HG03432 (cell line): ENCODE measurements at regions not wholly inside any gene's neighbourhood (a gene's known extent, or its start where the extent isn't known, plus 50 kb on each side); places are given as distances from the start of the nearest gene placed in this dataset.
A peak's percentile ranks its signal among the peaks of the same experiment; 100 is the strongest.

Source experiments
- ATAC-seq: cut with Tn5 transposase; IDR thresholded peaks from one replicate; pipeline ENCODE4 v1.9.1; 2021; ENCODE audit warnings: mild to moderate bottlenecking, moderate library complexity; ENCODE audit not compliant: unreplicated experiment

DNA sequence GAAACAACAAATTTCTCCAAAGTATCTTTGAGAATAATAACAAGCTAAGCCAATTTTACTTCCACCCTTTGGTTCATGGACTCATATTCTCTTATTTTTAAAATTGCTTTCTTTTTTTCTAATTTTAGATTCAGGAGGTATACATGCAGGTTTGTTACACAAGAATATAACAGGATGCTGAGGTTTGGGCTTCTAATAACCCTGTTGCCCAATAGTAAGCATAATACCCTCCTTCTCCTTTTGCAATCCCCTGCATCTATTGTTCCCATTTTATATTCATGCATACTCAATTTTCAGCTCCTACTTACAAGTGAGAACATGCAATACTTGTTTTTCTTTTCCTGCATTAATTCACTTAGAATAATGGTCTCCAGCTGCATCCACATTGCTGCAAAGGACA lies 202.3 kb upstream of the FSTL5 start:
- no peak for ATAC-seq

- ATAC-seq: no peak
Observed at GRCh38 chr4:162364651-162365050, 200.9 kb upstream of the FSTL5 start.

DNA sequence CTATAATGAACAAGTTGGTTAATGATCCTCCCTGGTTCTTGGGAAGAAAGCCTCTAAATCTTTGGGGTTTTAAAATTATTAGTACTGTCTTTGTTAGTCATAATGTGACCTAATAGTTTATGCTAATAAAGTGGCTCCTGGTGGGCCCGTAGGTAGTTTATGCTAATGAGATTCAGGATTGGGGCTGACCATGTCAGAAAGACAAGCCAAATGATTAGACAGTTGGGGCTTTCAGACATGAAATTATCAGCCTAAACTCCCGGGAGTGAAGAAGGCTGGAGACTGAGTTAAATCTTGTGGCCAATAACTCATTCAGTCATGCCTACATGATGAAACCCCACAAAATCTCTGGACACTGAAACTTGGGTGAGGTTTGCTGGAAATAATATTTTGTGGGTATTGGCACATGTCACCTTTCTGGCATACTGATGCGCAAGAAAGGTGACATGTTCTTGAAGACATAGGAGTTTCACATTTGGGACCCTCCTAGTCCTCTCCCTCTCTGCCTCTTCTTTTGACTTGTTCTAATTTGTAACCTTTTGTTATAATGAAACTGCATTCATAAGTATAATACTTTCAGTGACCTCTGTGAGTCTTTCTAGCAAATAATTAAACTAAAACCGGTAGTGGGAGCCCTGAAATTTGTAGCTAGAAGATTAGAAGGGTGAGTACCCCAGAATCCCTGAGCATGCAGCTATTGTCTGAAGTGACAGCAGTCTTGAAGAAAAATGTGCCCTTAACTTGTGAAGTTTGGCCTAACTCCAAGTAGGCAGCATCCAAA lies 196.8 kb upstream of the FSTL5 start:
- ATAC-seq: peak; percentile 65

- no peak for ATAC-seq
Observed at GRCh38 chr4:162356181-162356580, 192.4 kb upstream of the FSTL5 start.

DNA sequence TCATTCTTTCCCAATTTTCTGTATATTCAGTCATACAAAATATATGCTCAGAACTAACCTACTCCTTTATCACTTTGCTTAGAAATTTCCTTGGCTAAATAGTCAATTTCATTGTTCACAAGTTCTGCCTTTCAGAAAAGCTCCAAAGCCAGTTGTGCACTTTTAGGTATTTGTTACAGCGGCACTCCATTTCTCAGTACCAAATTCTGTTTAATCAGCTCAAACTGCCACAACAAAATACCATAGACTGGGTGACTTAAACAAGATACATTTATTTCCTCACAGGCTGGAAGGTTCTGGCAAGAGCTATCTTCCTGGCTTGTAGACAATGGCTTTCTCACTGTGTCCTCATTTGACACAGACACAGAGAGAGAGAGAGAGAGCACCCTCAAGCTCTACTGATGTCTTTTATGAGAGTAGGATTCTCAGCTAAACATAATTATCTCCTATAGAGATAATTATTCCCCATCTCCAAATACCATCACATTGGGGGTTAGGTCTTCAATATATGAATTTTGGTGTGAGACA lies 188.8 kb upstream of the FSTL5 start:
- no peak for ATAC-seq

DNA sequence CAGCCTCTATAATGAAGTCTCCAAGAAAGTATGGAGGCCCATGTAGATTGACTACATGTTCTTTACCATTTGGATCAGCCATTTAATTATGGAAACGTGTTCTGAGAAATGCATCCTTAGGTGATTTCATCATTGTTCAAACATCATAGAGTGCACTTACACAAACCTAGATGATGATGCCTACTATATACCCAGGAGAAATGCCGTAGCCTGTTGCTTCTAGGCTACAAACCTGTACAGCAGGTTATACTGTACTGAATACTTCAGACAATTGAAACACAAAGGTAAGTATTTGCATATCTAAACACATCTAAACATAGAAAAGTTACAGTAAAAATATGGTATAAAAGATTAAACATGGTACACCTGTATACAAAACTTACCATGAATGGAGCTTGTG lies 186.5 kb upstream of the FSTL5 start:
- ATAC-seq: no peak

GRCh38 chr4:162349395-162349794 lies 185.6 kb upstream of the FSTL5 start:
- ATAC-seq: no peak

- ATAC-seq: peak; percentile 31
Observed at GRCh38 chr4:162347842-162348213, 184.0 kb upstream of the FSTL5 start.

DNA sequence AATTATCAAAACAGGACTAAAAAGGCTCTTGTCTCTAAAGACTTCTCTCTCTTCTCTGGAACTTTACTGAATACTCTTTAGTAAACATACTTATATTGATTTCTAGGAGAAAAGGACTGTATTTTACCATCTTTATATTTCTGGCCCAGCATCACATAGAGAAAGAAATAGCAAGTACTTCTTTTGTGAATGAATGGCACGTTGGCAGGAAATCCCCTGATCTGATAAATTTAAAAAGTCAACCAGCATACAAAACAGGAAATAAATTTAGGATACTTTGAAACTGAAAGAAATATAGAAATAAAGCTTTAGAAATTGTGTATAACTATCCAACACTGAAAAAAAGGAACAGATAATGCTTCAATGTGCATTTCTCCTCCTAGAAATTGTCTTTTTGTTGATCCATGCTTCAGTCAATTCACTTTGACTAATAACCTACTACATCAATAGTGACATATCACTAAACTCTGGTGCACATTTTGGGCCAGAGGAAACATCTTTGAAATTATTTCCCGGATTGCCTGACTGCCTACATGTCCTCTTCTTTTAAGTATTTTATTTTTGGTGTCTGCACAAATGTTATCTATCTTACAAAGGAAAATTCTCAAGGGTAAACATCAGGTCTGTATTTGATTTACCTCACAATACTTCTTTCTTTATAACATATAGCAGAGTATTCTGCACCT lies 183.5 kb upstream of the FSTL5 start:
- peak; percentile 48 for ATAC-seq

GRCh38 chr4:162343967-162344366 lies 180.2 kb upstream of the FSTL5 start:
- no peak for ATAC-seq

DNA sequence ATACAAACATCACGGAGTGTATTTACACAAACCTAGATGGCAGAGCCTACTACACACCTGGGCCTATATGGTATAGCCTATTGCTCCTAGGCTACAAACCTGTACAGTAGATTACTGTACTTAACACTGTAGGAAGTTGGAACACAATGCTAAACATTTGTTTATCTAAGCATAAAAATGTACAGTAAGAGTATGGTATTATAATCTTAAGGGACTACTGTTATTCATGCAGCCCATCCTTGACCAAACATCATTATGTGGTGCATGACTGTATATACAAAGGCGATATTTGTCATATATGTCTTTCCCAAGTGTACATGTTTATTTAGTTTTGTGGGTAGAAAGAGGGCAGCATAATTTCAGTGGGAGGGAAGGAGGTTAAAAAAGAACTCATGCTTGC lies 177.7 kb upstream of the FSTL5 start:
- no peak for ATAC-seq

GRCh38 chr4:162323919-162324318 lies 160.1 kb upstream of the FSTL5 start:
- ATAC-seq: no peak

GRCh38 chr4:162322054-162322453 lies 158.3 kb upstream of the FSTL5 start:
- ATAC-seq: no peak

DNA sequence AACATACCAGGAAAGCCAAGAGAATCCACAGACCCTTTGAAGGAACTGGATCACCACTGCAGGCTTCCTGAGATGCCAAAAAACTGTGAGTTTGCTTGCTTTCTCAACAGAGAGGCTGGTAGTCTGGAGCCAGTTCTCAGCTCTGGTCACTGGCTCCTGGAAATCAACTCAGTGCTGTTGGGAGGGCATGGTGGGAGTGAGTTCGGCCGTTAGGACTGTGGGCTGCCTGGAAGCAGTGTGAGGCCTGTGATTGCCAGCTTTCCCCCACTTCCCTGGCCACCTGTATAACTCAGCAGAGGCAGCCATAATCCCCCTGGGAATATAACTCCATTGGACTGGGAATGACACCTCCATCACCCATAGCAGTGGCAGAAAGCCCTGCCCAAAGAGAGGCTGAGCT lies 122.0 kb upstream of the FSTL5 start:
- ATAC-seq: no peak

GRCh38 chr4:162282684-162283083 lies 118.9 kb upstream of the FSTL5 start:
- ATAC-seq: no peak

DNA sequence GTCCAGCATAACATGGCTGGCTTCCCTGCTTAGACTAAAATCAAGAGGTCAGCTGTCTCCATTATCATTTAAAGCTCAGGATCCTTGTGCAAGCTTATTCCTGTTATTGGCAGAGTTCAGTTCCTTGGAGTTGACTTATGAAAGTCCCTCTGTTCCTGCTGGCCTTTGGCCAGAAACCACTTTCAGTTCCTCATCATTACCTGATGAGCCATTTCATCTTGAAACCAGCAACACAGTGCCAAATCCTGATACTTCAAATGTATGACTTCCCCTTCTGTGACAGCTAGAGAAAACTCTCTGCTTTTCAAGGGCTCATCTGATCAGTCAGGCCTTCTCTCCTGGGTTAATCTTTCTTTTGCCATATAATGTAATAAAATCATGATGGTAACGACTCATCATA lies 110.6 kb upstream of the FSTL5 start:
- ATAC-seq: peak; percentile 97

- no peak for ATAC-seq
Observed at GRCh38 chr4:162272215-162272614, 108.4 kb upstream of the FSTL5 start.

- no peak for ATAC-seq
Observed at GRCh38 chr4:162268911-162269310, 105.1 kb upstream of the FSTL5 start.

- ATAC-seq: no peak
Observed at GRCh38 chr4:162265802-162266201, 102.0 kb upstream of the FSTL5 start.

DNA sequence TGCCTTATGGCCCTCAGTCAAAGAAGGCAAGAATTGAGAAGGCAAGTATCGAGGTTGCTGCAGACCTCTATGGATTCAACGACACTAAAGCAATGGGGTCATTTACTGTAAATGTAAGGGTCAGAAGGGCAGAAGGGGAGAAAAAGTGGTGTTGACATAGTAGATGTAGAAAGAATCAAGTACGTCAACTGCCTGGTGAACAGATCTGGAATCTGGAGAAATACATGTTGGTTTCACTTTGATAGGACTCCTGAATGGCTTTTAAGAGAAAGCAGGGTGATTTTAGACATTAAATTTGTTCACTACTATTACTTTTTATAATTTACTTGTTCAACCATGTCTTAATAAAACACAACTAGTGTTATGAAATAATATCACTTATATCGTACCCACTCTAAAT lies 81.3 kb upstream of the FSTL5 start:
- no peak for ATAC-seq

- no peak for ATAC-seq
Observed at GRCh38 chr4:162241857-162242256, 78.1 kb upstream of the FSTL5 start.

DNA sequence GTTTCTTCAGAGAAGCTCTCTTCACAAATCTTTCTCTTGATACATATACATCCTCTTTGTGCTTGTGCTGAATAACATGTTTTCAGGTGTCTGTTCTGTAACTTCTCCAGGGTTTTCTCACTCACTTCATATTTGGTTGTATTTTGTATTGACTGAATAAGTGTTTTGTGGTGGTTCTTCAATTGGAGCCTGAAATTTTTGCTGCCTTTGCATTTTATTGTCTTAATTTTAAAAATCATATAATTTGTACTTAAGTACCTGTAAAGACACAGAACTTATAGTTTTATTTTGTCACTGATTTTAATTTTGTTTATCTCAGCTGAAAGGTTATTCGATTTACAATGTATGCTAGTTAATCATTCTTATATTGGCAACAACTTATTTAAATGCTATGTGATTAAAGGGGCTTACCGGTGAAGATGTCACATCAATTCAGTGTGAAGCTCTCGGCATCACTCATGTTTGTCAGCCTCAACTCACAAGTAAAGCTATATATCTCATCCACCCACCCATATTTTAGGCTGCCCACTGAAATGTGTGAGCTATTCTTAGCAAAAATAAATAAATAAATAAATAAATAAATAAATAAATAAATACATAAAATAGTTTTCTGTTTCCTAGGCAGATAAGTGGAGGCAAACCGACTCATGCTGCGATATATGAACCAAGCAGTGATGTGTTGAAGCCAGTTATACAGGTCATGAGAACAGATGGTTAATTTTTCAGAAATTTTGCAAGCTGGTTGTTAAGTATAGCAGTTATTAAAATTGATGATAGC lies 76.4 kb upstream of the FSTL5 start:
- no peak for ATAC-seq
